ENCODE measurements at regions not wholly inside any gene's neighbourhood (a gene's known extent, or its start where the extent isn't known, plus 50 kb on each side); places are given as distances from the start of the nearest gene placed in this dataset.
A peak's percentile ranks its signal among the peaks of the same experiment; 100 is the strongest.

GRCh38 chr11:131065435-131066413 lies 149.4 kb upstream of the SNX19 start:
- DNase-seq (ENCODE audit: low spot score) (no peak), ATAC-seq (no peak)
- TF ChIP-seq NR1H2 (CRISPR knock-in tag; IDR thresholded peaks at IDR 0.05) (no peak), USF2 (CRISPR knock-in tag; IDR thresholded peaks at IDR 0.05) (0 out of 2 replicates have a peak, but pooled peaks have one; percentile 9)
- H3K27ac Mint-ChIP-seq = no peak overlapping the region
- POLR2A ChIA-PET = interaction anchor here (0.6 to 1.6 kb wide), 2 partner anchors 188 to 217 kb away, joined by 5 to 6 read pairs; no protein-coding TSS in a partner anchor
- H3K4me3 Mint-ChIP-seq = no peak overlapping the region
- peaks cover 24% of the 10 kb centered on the region for H3K9me3 Mint-ChIP-seq
- CTCF ChIA-PET = interaction anchor here (0.5 to 3.1 kb wide), 39 partner anchors 9 to 622 kb away, joined by 3 to 39 read pairs (median 9); no protein-coding TSS in a partner anchor
- H3K4me1 Mint-ChIP-seq = peaks cover 43% of the 10 kb centered on the region
- peaks cover 6% of the 10 kb centered on the region for H3K36me3 Mint-ChIP-seq
- 0 out of 2 replicates have a peak, but pooled peaks cover 3% of the 10 kb centered on the region for H3K27me3 Mint-ChIP-seq (ENCODE audit: low read depth)

- no peak for ATAC-seq
- H3K4me1 Mint-ChIP-seq = peaks cover 43% of the 10 kb centered on the region
- no peak overlapping the region for H3K27ac Mint-ChIP-seq
- CTCF ChIA-PET = interaction anchor here (1.0 to 2.4 kb wide), 2 partner anchors 399 to 608 kb away, joined by 7 to 22 read pairs; no protein-coding TSS in a partner anchor
- no peak for DNase-seq (ENCODE audit: low spot score)
- TF ChIP-seq TEAD1 (CRISPR knock-in tag; IDR thresholded peaks at IDR 0.05) = no peak
- no peak for TF ChIP-seq ZNF416 (CRISPR knock-in tag; IDR thresholded peaks at IDR 0.05)
- no peak for TF ChIP-seq EMX1 (CRISPR knock-in tag; IDR thresholded peaks at IDR 0.05)
- TF ChIP-seq ELF4 (CRISPR knock-in tag; IDR thresholded peaks at IDR 0.05; ENCODE audit: low read depth) = no peak
- no peak for TF ChIP-seq TCF7 (CRISPR knock-in tag; IDR thresholded peaks at IDR 0.05; ENCODE audit: low read depth)
- TF ChIP-seq SMAD4 (CRISPR knock-in tag; IDR thresholded peaks at IDR 0.05) = no peak
- no peak for TF ChIP-seq FOXK1 (CRISPR knock-in tag; IDR thresholded peaks at IDR 0.05)
- no peak for TF ChIP-seq MLX (CRISPR knock-in tag; IDR thresholded peaks at IDR 0.05)
- no peak for TF ChIP-seq NR1H2 (CRISPR knock-in tag; IDR thresholded peaks at IDR 0.05)
- TF ChIP-seq PREB (CRISPR knock-in tag; IDR thresholded peaks at IDR 0.05; ENCODE audit: borderline replicate concordance) = no peak
- no peak for TF ChIP-seq ZNF532 (CRISPR knock-in tag; IDR thresholded peaks at IDR 0.05; ENCODE audit: borderline replicate concordance)
- TF ChIP-seq USF1 (CRISPR knock-in tag; IDR thresholded peaks at IDR 0.05) = no peak
- TF ChIP-seq GABPB1 (CRISPR knock-in tag; IDR thresholded peaks at IDR 0.05) = no peak
- no peak for TF ChIP-seq ZBTB21 (CRISPR knock-in tag; IDR thresholded peaks at IDR 0.05; ENCODE audit: borderline replicate concordance)
- no peak for TF ChIP-seq ZNF263 (CRISPR knock-in tag; IDR thresholded peaks at IDR 0.05; ENCODE audit: low read depth)
- TF ChIP-seq RORB (CRISPR knock-in tag; IDR thresholded peaks at IDR 0.05) = no peak
- no peak for TF ChIP-seq ZNF671 (CRISPR knock-in tag; IDR thresholded peaks at IDR 0.05)
- H3K36me3 Mint-ChIP-seq = peaks cover 6% of the 10 kb centered on the region
- POLR2A ChIA-PET = interaction anchor here (0.6 kb wide), 1 partner anchor 216 kb away, joined by 5 read pairs; no protein-coding TSS in a partner anchor
- H3K9me3 Mint-ChIP-seq = peaks cover 24% of the 10 kb centered on the region
- no peak overlapping the region for H3K4me3 Mint-ChIP-seq
- H3K27me3 Mint-ChIP-seq (ENCODE audit: low read depth) = 0 out of 2 replicates have a peak, but pooled peaks cover 3% of the 10 kb centered on the region
These were observed 150.3 kb upstream of the SNX19 start for GRCh38 chr11:131066551-131066950.
